ENCODE measurements at regions not wholly inside any gene's neighbourhood (a gene's known extent, or its start where the extent isn't known, plus 50 kb on each side); places are given as distances from the start of the nearest gene placed in this dataset.

DNA sequence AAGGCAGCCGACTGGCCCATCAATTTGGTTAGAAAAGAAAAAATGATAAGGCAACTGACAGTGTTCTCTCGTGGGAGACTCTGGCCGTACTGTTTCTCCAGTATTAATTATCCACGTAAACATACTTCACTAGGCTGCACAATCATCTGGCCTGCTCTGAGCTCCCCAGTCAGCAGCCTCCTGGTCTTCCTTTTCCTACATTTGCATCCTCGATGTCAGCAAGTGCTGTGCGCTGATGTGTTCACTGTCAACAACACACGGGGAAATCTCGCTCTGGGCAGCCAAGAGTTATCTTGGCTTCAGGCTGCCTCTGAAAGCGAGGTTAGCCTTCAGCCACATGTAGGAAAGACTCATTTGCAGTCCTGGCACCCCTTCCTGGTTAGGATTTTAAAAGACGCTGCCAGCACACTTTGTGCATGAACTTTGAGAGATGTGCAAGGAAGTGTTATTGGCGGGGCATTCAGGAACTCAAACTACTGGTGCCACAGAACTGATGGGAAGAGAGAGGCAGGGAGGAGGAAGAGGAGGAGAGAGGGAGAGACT is 460.5 kb upstream of the ARID1B start:
- Histone ChIP-seq H3K27me3 (replicated peaks; ENCODE audit: insufficient read depth, low read length) (no peaks in the 10 kb centered on the region), H3K36me3 (replicated peaks; ENCODE audit: insufficient read depth, low read length) (no peaks in the 10 kb centered on the region), H3K79me2 (ENCODE audit: low read length) (no peaks in the 10 kb centered on the region), H3K27ac (ENCODE audit: low read length) (no peak overlapping the region), H2AFZ (ENCODE audit: low read length) (no peak overlapping the region), H3K4me2 (ENCODE audit: low read depth, low read length) (no peak overlapping the region), H3F3A (ENCODE audit: insufficient read depth, low read length) (no peaks in the 10 kb centered on the region), H3K4me3 (ENCODE audit: low read length) (no peak overlapping the region), H3K4me1 (ENCODE audit: low read length) (no peaks in the 10 kb centered on the region), H3K9ac (ENCODE audit: low read length) (no peak overlapping the region), H4K20me1 (ENCODE audit: insufficient read depth, low read length) (no peaks in the 10 kb centered on the region), H3K9me3 (replicated peaks; ENCODE audit: insufficient read depth, low read length) (no peaks in the 10 kb centered on the region), H3K9me2 (replicated peaks; ENCODE audit: insufficient read depth, low read length) (no peaks in the 10 kb centered on the region)
- DNase-seq: no peak
- TF ChIP-seq, protein P1, sequence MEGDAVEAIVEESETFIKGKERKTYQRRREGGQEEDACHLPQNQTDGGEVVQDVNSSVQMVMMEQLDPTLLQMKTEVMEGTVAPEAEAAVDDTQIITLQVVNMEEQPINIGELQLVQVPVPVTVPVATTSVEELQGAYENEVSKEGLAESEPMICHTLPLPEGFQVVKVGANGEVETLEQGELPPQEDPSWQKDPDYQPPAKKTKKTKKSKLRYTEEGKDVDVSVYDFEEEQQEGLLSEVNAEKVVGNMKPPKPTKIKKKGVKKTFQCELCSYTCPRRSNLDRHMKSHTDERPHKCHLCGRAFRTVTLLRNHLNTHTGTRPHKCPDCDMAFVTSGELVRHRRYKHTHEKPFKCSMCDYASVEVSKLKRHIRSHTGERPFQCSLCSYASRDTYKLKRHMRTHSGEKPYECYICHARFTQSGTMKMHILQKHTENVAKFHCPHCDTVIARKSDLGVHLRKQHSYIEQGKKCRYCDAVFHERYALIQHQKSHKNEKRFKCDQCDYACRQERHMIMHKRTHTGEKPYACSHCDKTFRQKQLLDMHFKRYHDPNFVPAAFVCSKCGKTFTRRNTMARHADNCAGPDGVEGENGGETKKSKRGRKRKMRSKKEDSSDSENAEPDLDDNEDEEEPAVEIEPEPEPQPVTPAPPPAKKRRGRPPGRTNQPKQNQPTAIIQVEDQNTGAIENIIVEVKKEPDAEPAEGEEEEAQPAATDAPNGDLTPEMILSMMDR (IDR thresholded peaks at IDR 0.05; ENCODE audit: low read length): no peak
- TF ChIP-seq EZH2phosphoT487 (IDR thresholded peaks at IDR 0.05; ENCODE audit: low read length) (no peak), EZH2 (optimal IDR thresholded peaks at IDR 0.05; ENCODE audit: low read depth, low read length) (no peak)

DNA sequence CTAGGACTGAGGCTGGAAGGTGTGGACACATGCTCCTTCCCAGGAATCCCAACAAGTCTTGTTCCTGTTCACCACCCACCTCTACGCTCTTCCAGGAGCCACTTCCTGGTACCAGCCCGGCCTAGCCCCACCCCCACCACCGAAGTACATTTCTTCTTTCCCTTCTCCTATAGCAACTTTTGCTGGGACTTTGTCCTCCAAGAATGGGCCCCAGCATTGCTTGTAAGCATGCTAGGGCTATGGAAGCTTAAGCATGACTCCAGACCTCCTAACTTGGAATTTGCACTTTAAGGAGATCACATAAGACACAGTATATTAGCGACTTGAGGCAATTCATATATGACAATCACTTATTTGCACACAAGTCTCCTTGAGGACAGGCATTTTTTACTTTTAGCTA is 462.0 kb upstream of the ARID1B start:
- Histone ChIP-seq H3K27me3 (replicated peaks; ENCODE audit: insufficient read depth, low read length) (no peaks in the 10 kb centered on the region), H4K20me1 (ENCODE audit: insufficient read depth, low read length) (no peaks in the 10 kb centered on the region), H3K27ac (ENCODE audit: low read length) (no peak overlapping the region), H3K4me1 (ENCODE audit: low read length) (no peaks in the 10 kb centered on the region), H3K9me2 (replicated peaks; ENCODE audit: insufficient read depth, low read length) (no peaks in the 10 kb centered on the region), H3K9me3 (replicated peaks; ENCODE audit: insufficient read depth, low read length) (no peaks in the 10 kb centered on the region), H3K4me3 (ENCODE audit: low read length) (no peak overlapping the region), H3F3A (ENCODE audit: insufficient read depth, low read length) (no peaks in the 10 kb centered on the region), H2AFZ (ENCODE audit: low read length) (no peak overlapping the region), H3K9ac (ENCODE audit: low read length) (no peak overlapping the region), H3K36me3 (replicated peaks; ENCODE audit: insufficient read depth, low read length) (no peaks in the 10 kb centered on the region), H3K4me2 (ENCODE audit: low read depth, low read length) (no peak overlapping the region), H3K79me2 (ENCODE audit: low read length) (no peaks in the 10 kb centered on the region)
- no peak for DNase-seq
- TF ChIP-seq EZH2phosphoT487 (IDR thresholded peaks at IDR 0.05; ENCODE audit: low read length) (no peak), EZH2 (optimal IDR thresholded peaks at IDR 0.05; ENCODE audit: low read depth, low read length) (no peak)
- TF ChIP-seq, protein P1 (IDR thresholded peaks at IDR 0.05; ENCODE audit: low read length): no peak

GRCh38 chr6:156313037-156313436 is 464.1 kb upstream of the ARID1B start:
- DNase-seq: no peak
- no peak overlapping the region for H3K9ac ChIP-seq (ENCODE audit: low read length)
- H2AFZ ChIP-seq (ENCODE audit: low read length): no peak overlapping the region
- no peaks in the 10 kb centered on the region for H3K4me1 ChIP-seq (ENCODE audit: low read length)
- H3K79me2 ChIP-seq (ENCODE audit: low read length): no peaks in the 10 kb centered on the region
- no peak overlapping the region for H3K4me2 ChIP-seq (ENCODE audit: low read depth, low read length)
- TF ChIP-seq, protein P1 (IDR thresholded peaks at IDR 0.05; ENCODE audit: low read length): no peak
- TF ChIP-seq EZH2 (optimal IDR thresholded peaks at IDR 0.05; ENCODE audit: low read depth, low read length) (no peak), EZH2phosphoT487 (IDR thresholded peaks at IDR 0.05; ENCODE audit: low read length) (no peak)
- H3K27ac ChIP-seq (ENCODE audit: low read length): no peak overlapping the region
- H3K4me3 ChIP-seq (ENCODE audit: low read length): no peak overlapping the region
- H3K27me3 ChIP-seq (replicated peaks; ENCODE audit: insufficient read depth, low read length): no peaks in the 10 kb centered on the region
- no peaks in the 10 kb centered on the region for H4K20me1 ChIP-seq (ENCODE audit: insufficient read depth, low read length)
- H3K9me2 ChIP-seq (replicated peaks; ENCODE audit: insufficient read depth, low read length): no peaks in the 10 kb centered on the region
- no peaks in the 10 kb centered on the region for H3K36me3 ChIP-seq (replicated peaks; ENCODE audit: insufficient read depth, low read length)
- H3K9me3 ChIP-seq (replicated peaks; ENCODE audit: insufficient read depth, low read length): no peaks in the 10 kb centered on the region
- H3F3A ChIP-seq (ENCODE audit: insufficient read depth, low read length): no peaks in the 10 kb centered on the region
